Hematopoietic multipotent progenitor cell treated with erythropoietin and hydrocortisone succinate and interleukin-3 and kit ligand, for 8 days (in vitro differentiated cells): ENCODE measurements at regions not wholly inside any gene's neighbourhood (a gene's known extent, or its start where the extent isn't known, plus 50 kb on each side); places are given as distances from the start of the nearest gene placed in this dataset.

Experiments
- DNase-seq: peaks from one replicate; pipeline ENCODE4 v3.0.0-alpha.2; 2015

- no peak for DNase-seq
These were observed 299.5 kb upstream of the RASGRP1 start for GRCh38 chr15:38864122-38864521.

GRCh38 chr15:38864827-38865581 is 300.4 kb upstream of the RASGRP1 start:
- DNase-seq: no peak

- DNase-seq: no peak
These were observed 302.9 kb upstream of the RASGRP1 start for GRCh38 chr15:38867556-38867955.

DNA sequence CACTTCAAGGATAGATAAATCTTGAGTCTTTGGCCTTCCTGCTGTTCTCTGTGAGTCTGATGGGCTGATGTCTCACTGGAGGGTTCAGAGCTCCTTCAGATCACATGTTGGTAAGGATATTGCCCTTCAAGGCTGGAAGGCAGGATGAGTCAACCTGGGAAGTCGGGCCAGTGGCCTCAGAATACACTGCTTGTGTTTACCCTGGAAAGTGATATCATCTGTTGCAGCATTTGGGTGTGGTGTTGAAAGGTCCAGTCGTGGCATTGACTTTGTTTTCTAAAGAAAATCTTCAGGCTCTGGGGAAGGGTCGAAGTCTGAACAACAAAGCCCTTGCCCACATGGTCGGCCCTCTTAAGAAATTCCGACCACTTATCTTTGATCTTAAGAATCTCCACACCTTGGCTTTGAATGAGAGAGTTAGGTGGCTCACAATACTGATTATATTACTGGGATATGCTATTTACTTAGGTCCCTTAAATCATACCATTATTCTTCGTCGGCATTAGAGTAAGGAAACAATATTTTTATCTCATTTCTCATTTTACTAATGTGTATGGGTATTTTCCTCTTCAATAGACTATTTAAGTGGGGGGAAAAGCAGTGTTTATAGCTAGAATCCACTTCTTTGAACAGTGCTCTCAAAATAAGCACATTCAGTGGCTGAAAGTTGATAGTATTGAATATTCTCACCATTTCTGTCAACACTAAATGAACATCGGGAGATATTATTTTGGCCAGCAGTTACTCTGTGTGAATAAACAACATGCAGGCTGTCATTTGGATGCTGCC is 303.9 kb upstream of the RASGRP1 start:
- DNase-seq: no peak

GRCh38 chr15:38871638-38872037 is 307.0 kb upstream of the RASGRP1 start:
- no peak for DNase-seq

DNA sequence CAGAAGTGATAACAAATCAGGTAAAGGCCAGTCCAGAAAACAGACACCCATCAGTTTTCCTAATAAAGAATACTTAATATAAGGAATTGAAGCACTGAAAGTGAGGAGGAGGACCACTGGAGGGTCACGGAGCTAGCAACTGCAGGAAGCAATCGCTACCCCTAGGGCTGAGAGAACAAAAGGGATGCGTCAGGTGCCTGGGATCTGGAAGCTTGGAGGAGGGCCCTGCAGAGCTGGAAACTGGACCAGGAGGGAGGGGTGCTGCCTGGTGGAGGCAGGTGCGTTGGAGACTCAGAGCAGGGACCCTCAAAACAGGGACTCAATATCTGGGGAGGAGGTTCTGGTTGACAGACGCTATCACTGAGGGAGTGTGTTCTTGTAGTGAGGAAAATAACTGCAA is 308.1 kb upstream of the RASGRP1 start:
- DNase-seq: no peak

GRCh38 chr15:38873158-38873557 is 308.5 kb upstream of the RASGRP1 start:
- no peak for DNase-seq

- DNase-seq: no peak
These were observed 309.9 kb upstream of the RASGRP1 start for GRCh38 chr15:38874464-38874863.

DNA sequence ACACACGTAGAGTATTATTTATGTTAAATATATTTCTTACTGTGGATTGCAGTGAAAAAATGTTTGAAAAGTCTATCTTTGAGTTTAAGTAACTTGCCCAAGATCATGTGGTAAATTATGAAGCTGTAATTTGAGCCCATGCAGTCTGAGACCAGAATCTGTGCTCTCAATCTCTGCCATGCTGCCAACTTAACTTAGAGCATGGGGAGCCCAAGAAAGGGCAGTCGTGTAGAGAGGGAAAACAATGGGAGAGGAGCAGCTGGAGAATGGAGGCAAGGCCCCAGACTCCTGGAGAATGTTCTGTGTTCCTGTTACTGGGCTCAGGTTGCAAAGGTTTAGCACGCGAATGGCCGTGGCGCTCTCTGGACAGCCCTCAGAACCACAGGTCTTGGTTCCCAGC is 311.6 kb upstream of the RASGRP1 start:
- DNase-seq: no peak

- DNase-seq: no peak
These were observed 312.0 kb upstream of the RASGRP1 start for GRCh38 chr15:38876621-38877020.

DNA sequence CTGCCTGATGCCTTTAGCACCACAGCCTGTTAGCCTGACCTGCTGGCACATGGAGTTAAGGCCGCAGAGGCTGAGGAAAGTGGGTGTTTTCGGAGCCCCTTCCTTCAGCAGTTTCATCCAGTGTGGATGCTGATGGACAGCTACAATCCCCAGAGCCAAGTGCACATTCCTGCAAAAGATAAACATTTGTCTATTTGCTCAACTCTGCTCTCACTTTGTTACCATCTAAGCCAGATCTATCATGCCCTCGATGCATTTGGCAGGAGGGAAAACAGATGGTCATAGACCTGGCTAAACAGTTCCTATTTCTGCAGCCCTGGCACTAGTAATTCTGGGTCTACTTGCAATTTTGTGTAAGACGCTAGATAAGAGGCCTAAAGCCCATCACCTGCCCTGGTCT is 312.9 kb upstream of the RASGRP1 start:
- no peak for DNase-seq

GRCh38 chr15:38878026-38878425 is 313.4 kb upstream of the RASGRP1 start:
- no peak for DNase-seq

DNA sequence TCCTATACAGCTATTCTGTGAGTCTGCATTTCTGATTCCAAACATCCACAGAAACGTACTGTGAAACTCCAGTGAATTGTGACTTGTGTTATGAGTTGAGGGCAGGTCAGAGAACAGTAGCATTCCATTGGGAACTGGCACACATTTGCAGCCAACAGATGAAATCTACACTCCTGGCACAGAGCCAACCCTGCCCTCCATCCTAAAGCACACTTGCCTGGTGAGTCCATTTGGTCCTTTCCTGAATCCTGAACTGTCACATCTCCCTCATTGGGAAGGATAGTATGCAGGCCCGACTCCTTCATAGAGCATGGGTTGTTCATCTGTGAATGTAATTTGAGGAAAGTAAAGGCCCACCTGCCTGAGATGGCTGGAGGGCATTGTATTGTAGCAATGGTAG is 314.3 kb upstream of the RASGRP1 start:
- DNase-seq: no peak

DNA sequence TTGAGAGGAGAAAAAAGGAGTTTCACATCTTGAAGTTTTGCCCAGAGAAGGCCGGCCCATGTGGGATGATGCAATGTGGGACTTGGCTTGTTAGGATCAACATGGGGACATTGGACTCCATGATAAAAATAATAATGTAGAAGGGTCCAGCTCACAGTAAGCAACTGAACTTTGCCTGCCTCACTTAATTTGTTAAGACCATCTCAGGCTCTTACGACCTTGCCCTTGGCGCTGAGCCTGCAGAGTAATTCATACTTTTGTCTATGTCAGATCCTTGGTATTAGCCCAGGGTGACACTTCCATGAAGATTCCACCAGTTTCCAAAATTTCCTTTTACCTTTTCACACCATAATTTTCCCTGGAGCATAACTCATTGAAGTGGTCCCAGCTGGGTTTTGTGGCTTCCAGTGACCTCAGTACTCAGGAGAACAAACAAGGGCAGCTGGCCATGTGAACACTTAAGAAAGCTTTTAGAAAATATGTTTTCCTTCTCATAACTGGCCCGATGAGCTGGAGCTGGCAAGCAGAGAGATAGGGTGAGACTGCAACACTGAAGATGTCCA is 315.4 kb upstream of the RASGRP1 start:
- DNase-seq: no peak

- no peak for DNase-seq
These were observed 317.6 kb upstream of the RASGRP1 start for GRCh38 chr15:38882221-38882620.

- peak; percentile 1 for DNase-seq
These were observed 319.4 kb upstream of the RASGRP1 start for GRCh38 chr15:38883987-38884386.

DNA sequence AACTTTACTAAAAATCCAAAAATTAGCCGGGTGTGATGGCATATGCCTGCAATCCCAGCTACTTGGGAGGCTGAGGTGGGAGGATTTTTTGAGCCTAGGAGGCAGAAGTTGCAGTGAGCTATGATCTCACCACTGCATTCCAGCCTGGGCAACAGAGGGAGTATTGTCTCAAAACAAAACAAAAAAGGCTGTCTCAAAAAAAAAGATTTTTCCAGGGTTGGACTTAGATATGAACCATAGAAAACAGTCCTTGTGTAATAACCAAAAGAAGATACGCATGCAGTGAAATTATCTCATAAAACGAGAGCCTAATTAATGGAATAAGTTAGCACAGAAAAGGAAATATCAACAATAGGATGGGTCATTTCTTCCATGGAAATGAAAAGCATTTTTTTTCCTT is 320.4 kb upstream of the RASGRP1 start:
- no peak for DNase-seq

DNA sequence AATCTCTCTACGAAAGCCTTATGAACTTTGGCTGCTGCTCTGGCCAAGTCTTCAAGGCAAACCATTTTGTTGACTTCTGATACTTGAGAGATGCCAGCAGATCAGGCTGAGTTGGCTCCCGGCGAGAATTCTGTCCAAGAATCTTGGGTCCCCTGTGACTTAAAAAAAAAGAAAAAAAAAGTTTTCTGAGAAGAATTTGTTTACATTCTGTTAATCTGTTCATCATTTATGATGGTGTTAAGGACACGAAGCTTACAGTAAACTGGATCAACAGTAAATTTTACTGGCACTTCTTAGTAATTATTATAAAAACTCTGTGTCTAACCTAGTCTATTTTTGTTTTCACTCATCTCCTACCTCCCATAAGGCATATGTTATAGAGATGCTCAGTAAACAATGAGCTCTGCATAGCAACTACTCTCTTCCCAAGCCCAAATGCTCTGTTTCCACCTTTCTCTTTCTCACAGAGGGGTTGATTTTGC is 320.9 kb upstream of the RASGRP1 start:
- no peak for DNase-seq

DNA sequence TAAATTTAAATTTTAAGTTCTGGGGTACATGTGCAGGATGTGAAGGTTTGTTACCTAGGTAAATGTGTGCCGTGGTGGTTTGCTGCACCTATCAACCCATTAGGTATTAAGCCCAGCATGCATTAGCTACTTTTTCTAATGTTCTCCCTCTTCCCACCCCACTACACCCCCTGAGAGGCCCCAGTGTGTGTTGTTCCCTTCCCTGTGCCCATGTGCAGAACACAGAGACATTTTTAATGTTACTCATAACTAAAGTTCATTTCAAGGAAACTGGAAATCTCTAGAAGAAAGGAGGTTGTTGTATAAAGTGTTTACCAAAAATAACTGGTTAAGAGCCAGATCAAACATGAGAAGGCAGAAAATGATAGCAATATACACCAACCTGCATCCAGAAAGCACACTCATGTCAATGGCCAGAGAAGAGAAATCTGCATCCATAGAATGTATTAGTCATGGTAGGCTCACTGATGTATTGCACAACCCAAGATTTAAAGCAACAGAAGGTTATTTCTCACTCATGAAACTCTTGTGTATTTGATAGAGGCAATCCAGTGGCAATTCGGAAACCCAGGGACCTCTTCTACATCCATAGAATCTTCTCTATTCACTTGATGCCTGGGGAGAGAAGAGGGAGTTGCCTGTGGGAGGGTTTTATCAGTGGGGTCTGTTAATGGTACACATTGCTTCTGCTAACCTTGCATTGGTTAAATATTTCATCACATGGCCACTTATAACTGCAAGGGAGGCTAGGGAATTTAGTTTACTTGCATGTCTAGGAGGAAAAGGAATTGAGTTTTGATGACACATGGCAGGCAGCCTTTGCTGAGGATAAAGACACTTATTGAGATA is 321.9 kb upstream of the RASGRP1 start:
- DNase-seq: no peak

DNA sequence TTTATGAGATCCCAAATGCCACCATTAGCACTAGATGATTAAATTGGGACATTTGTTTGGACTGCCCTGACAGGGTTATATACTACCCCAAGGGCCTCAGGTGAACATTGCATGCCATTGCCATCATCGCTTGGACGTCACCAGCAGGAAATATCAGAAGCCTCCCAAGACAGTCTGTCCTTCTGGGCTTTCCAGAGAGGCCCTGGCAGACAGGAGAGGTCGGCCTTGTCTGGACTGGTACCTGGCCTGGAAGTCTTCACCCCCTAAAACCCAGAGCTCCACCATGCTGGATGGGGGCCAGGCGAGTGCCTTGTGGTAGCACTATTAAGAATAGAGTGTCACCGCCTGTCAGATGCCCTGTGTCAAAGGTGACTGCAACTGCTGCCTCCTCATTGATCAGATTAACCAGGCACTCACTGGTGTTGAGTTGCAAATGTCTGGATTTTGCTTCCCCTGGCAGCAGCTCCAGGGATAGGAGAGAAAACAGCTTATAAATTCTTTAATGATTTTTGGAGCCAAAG is 324.1 kb upstream of the RASGRP1 start:
- no peak for DNase-seq

DNA sequence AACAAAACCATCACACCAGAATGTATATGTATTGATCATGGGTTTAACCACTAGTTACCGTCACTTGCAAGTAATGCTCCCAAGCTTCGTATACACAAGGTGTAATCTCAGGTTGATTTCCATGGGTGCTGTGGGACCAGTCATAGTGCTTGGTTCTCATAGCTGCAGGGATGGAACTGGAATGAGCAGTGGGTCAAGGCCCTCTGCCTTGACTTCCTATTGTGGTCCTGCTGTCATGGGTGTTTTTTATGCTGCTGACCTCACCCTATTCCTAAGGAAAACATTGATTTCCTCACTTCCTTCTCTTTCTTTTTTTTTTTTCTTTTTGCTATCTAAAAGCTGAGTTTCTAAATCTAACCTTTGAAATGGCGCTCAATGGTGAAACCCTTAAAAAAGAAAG is 325.6 kb upstream of the RASGRP1 start:
- DNase-seq: no peak

GRCh38 chr15:38893925-38894242 is 329.3 kb upstream of the RASGRP1 start:
- DNase-seq: no peak
